HCT116 (cell line): ENCODE measurements at regions not wholly inside any gene's neighbourhood (a gene's known extent, or its start where the extent isn't known, plus 50 kb on each side); places are given as distances from the start of the nearest gene placed in this dataset.

Source experiments
- ATAC-seq: fragments of 200-7000 bp; cut with Tn5 transposase; 2 replicates; pipeline ENCODE4 v1.9.1; 2020; ENCODE audit warnings: mild to moderate bottlenecking, moderate library complexity
- BruUV-seq: library from RNA; stranded (reverse); fragments of 400-500 nt; replicated peaks from 2 replicates; lab custom pipeline; 2021; lab: Mats Ljungman, UMichigan
- CTCF ChIA-PET: fragments of 300-600 bp; sonication (Branson Sonifier 250); formaldehyde crosslinking; loops from one replicate; lab custom pipeline; 2021; ENCODE audit warnings: antibody characterized with exemption; lab: Charles Lee
- POLR2A ChIA-PET: fragments of 300-600, 350-600 bp; sonication (Branson Sonifier 250); formaldehyde crosslinking; loops from one replicate; lab custom pipeline; 2021; ENCODE audit warnings: antibody characterized with exemption; lab: Charles Lee
- RAD21 ChIA-PET, 2 experiments: fragments of 300-600 bp; sonication (Branson Sonifier 250); formaldehyde crosslinking; loops; one replicate each; lab custom pipeline; 2023; ENCODE audit warnings: low total read pairs in 2 of 2; ENCODE audit not compliant: uncharacterized antibody in 2 of 2, unreplicated experiment in 2 of 2, low non-redundant PET in 1 of 2; lab: Charles Lee
- DNase-seq: peaks from one replicate; pipeline ENCODE4 v3.0.0-alpha.2; 2010; ENCODE audit warnings: low read depth, low spot score
- H2AFZ ChIP-seq: fragments of 200-600 bp; shearing (Covaris generic), sonication (generic); 2 replicates; pipeline ENCODE4 v1.6.1; 2017; ENCODE audit warnings: low read depth, mixed run types, mixed read lengths, antibody characterized with exemption, low read length; ENCODE audit not compliant: poor library complexity, severe bottlenecking
- H3K27ac ChIP-seq: 2 replicates; pipeline ENCODE4 v1.5.1; 2012; ENCODE audit warnings: low read depth, low read length
- H3K27me3 ChIP-seq: fragments of 200-600 bp; sonication (generic); 2 replicates; pipeline ENCODE4 v1.6.1; 2016; ENCODE audit warnings: mixed run types, low read length, mixed read lengths; ENCODE audit not compliant: insufficient read depth
- H3K36me3 ChIP-seq, 2 experiments: fragments of 200-500 bp in 1 of 2; fragments of 200-600 bp in 1 of 2; sonication (Bioruptor generic) in 1 of 2; sonication (generic) in 1 of 2; 2 replicates each; pipeline versions ENCODE4 v1.5.1 to v1.6.1; 2014 to 2016; ENCODE audit warnings: low read length in 2 of 2, inconsistent platforms in 1 of 2, mixed read lengths in 1 of 2, mixed run types in 1 of 2; ENCODE audit not compliant: insufficient read depth in 2 of 2, control insufficient read depth in 1 of 2
- H3K4me1 ChIP-seq, 2 experiments: fragments of 200-600 bp in 1 of 2; sonication (generic) in 1 of 2; 2 replicates each; pipeline versions ENCODE4 v1.5.1 to v1.6.1; 2012 to 2017; ENCODE audit warnings: low read length in 2 of 2, inconsistent platforms in 1 of 2, mild to moderate bottlenecking in 1 of 2, mixed read lengths in 1 of 2, mixed run types in 1 of 2, moderate library complexity in 1 of 2; ENCODE audit not compliant: insufficient read depth in 2 of 2, control insufficient read depth in 1 of 2
- H3K4me2 ChIP-seq: fragments of 200-600 bp; sonication (generic); 2 replicates; pipeline ENCODE4 v1.6.1; 2017; ENCODE audit warnings: mixed run types, low read length, mixed read lengths
- H3K4me3 ChIP-seq, 2 experiments: fragments of 200-600 bp in 1 of 2; sonication (generic) in 1 of 2; replicated peaks in 1 of 2; 2 replicates each; pipeline ENCODE4 v1.5.1; 2011 to 2016; ENCODE audit warnings: low read length in 2 of 2, control low read depth in 1 of 2, low read depth in 1 of 2, mild to moderate bottlenecking in 1 of 2, mixed read lengths in 1 of 2, mixed run types in 1 of 2
- H3K79me2 ChIP-seq: fragments of 200-600 bp; sonication (generic); 2 replicates; pipeline ENCODE4 v1.6.1; 2017; ENCODE audit warnings: mild to moderate bottlenecking, mixed run types, low read length, moderate library complexity, mixed read lengths; ENCODE audit not compliant: insufficient read depth
- H3K9ac ChIP-seq: fragments of 200-600 bp; sonication (generic); 2 replicates; pipeline ENCODE4 v1.6.1; 2016; ENCODE audit warnings: low read length, mixed read lengths
- H3K9me2 ChIP-seq: fragments of 200-600 bp; sonication (generic), shearing (Covaris generic); 2 replicates; pipeline ENCODE4 v1.6.1; 2017; ENCODE audit warnings: mixed run types, mild to moderate bottlenecking, moderate library complexity; ENCODE audit not compliant: insufficient read depth
- H3K9me3 ChIP-seq, 2 experiments: fragments of 200-500 bp in 1 of 2; fragments of 200-600 bp in 1 of 2; sonication (Bioruptor generic) in 1 of 2; sonication (generic) in 1 of 2; 2 replicates each; pipeline ENCODE4 v1.6.1; 2014 to 2017; ENCODE audit warnings: low read length in 2 of 2, mixed read lengths in 2 of 2, inconsistent platforms in 1 of 2, low read depth in 1 of 2, mild to moderate bottlenecking in 1 of 2, mixed run types in 1 of 2, moderate library complexity in 1 of 2; ENCODE audit not compliant: control insufficient read depth in 1 of 2, insufficient read depth in 1 of 2
- H4K20me1 ChIP-seq: fragments of 200-600 bp; sonication (generic), shearing (Covaris generic); 2 replicates; pipeline ENCODE4 v1.6.1; 2017; ENCODE audit warnings: mixed run types, mild to moderate bottlenecking, moderate library complexity; ENCODE audit not compliant: insufficient read depth
- CBX3 ChIP-seq: IDR thresholded peaks from 2 replicates; pipeline ENCODE4 v1.6.1; 2012; ENCODE audit warnings: low read depth
- CEBPB ChIP-seq: IDR thresholded peaks from 2 replicates; pipeline ENCODE4 v1.6.1; 2012; ENCODE audit warnings: low read depth
- EGR1 ChIP-seq: IDR thresholded peaks from 2 replicates; pipeline ENCODE4 v1.6.1; 2012; ENCODE audit warnings: low read depth
- ELF1 ChIP-seq: IDR thresholded peaks from 2 replicates; pipeline ENCODE4 v1.6.1; 2012; ENCODE audit warnings: low read depth, borderline replicate concordance
- EZH2 ChIP-seq: fragments of 200-600 bp; sonication (generic); IDR thresholded peaks from 2 replicates; pipeline ENCODE4 v1.6.1; 2017; ENCODE audit warnings: antibody characterized with exemption, mixed run types
- EZH2phosphoT487 ChIP-seq: fragments of 200-600 bp; IDR thresholded peaks from 2 replicates; pipeline ENCODE4 v1.6.1; 2018; ENCODE audit warnings: antibody characterized with exemption, borderline replicate concordance
- FOSL1 ChIP-seq: IDR thresholded peaks from 2 replicates; pipeline ENCODE4 v1.6.1; 2012; ENCODE audit warnings: low read depth
- JUND ChIP-seq: IDR thresholded peaks from 2 replicates; pipeline ENCODE4 v1.6.1; 2012
- RAD21 ChIP-seq: IDR thresholded peaks from 2 replicates; pipeline ENCODE4 v1.6.1; 2012; ENCODE audit warnings: low read depth, mild to moderate bottlenecking
- SP1 ChIP-seq: IDR thresholded peaks from 2 replicates; pipeline ENCODE4 v1.6.1; 2012; ENCODE audit warnings: low read depth
- SRF ChIP-seq: IDR thresholded peaks from 2 replicates; pipeline ENCODE4 v1.6.1; 2012; ENCODE audit warnings: low read depth
- TCF7L2 ChIP-seq: IDR thresholded peaks from 2 replicates; pipeline ENCODE4 v1.7.0; 2011; ENCODE audit warnings: borderline replicate concordance, inconsistent platforms; ENCODE audit not compliant: insufficient read depth, insufficient read length; ENCODE audit errors: extremely low read depth
- YY1 ChIP-seq: IDR thresholded peaks from 2 replicates; pipeline ENCODE4 v1.6.1; 2011; ENCODE audit warnings: low read length, low read depth, moderate library complexity, mild to moderate bottlenecking; ENCODE audit not compliant: insufficient replicate concordance; ENCODE audit errors: extremely low read depth
- ZFX ChIP-seq: fragments of 450-650 bp; IDR thresholded peaks from 2 replicates; pipeline ENCODE4 v1.6.1; 2017
- ZNF274 ChIP-seq: fragments of 200-500 bp; sonication (Bioruptor generic); IDR thresholded peaks from 2 replicates; pipeline ENCODE4 v1.6.1; 2014; ENCODE audit warnings: mild to moderate bottlenecking, low read depth, low read length, inconsistent platforms
- intact Hi-C: fragments of 100-400 bp; cut with micrococcal nuclease; formaldehyde crosslinking; loops from 2 replicates; pipeline ENCODE4 v1.10.0; 2022
- TF ChIP-seq, protein P1 (sequence below): IDR thresholded peaks from 2 replicates; pipeline ENCODE4 v1.6.1; 2012
- TF ChIP-seq, protein P2 (sequence below): IDR thresholded peaks from 2 replicates; pipeline ENCODE4 v1.6.1; 2012; ENCODE audit warnings: low read depth
- TF ChIP-seq, protein P3 (sequence below): IDR thresholded peaks from 2 replicates; pipeline ENCODE4 v1.6.1; 2012

DNA sequence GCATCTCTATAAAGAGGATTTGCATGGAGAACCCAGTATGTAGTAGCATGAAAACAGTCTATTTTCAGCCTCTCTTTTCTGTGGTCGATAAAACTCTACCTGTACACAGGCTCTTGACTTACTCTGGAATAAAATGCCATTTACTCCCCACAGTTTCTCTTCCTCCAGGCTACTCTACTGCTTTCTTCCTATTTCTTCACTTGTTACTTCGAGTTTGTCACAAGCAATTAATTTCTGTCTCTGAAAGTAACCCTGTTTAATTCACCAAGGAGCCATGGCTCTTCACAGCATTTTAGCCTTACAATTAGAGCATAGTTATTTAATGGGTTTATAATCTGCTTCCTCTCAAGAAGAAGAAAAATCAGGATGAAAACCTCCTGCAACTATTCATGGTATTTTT is 472.9 kb upstream of the PRKX start:
- no peaks in the 10 kb centered on the region for H3K36me3 ChIP-seq
- H3K9me3 ChIP-seq, result no peaks in the 10 kb centered on the region
- TF ChIP-seq EZH2phosphoT487, result no peak
- no peak for TF ChIP-seq TCF7L2
- TF ChIP-seq CBX3, result no peak
- no peak for TF ChIP-seq FOSL1
- no peak for TF ChIP-seq RAD21
- no peak for TF ChIP-seq YY1
- no peak for TF ChIP-seq EZH2
- no peak for TF ChIP-seq ELF1
- TF ChIP-seq SRF, result no peak
- TF ChIP-seq EGR1, result no peak
- TF ChIP-seq, protein P1, sequence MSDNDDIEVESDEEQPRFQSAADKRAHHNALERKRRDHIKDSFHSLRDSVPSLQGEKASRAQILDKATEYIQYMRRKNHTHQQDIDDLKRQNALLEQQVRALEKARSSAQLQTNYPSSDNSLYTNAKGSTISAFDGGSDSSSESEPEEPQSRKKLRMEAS, result no peak
- TF ChIP-seq CEBPB, result no peak
- no peak for TF ChIP-seq JUND
- H3K27me3 ChIP-seq, result no peaks in the 10 kb centered on the region
- POLR2A ChIA-PET, result no interaction called here
- intact Hi-C loops, result no loop called here
- H3K4me2 ChIP-seq, result no peak overlapping the region
- no peaks in the 10 kb centered on the region for H3K4me1 ChIP-seq
- no peaks in the 10 kb centered on the region for H3K79me2 ChIP-seq
- CTCF ChIA-PET, result no interaction called here
- H3K27ac ChIP-seq, result no peak overlapping the region
- no peak for ATAC-seq
- RAD21 ChIA-PET, result no interaction called here
- H4K20me1 ChIP-seq, result no peaks in the 10 kb centered on the region
- H3K9ac ChIP-seq, result no peak overlapping the region
- H3K9me2 ChIP-seq, result no peaks in the 10 kb centered on the region
- no peak overlapping the region for H3K4me3 ChIP-seq
- BruUV-seq, result no TSS peak
- DNase-seq, result no peak
- no peak overlapping the region for H2AFZ ChIP-seq

DNA sequence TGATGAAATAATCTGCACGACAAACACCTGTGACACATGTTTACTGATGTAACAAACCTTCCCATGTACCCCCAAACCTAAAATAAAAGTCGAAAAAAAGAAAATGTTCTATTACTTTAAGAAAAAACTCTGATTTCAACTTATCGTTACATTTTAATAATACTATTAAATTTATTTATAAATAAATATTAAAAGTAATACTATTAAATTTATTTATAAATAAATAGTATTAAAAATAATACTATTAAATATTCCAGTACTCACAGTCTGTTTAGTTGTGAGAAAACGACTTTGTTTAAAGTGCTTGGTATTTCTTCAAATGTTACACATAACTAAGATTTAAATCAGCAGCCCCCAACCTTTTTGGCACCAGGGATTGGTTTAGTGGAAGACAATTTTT is 471.6 kb upstream of the PRKX start:
- no peak overlapping the region for H3K4me2 ChIP-seq

More for the DNA sequence above, 471.6 kb upstream of the PRKX start:
- no peak for TF ChIP-seq RAD21
- TF ChIP-seq EGR1, result no peak
- no peak for TF ChIP-seq ZNF274
- TF ChIP-seq SP1, result no peak
- no peak for TF ChIP-seq ZFX
- TF ChIP-seq JUND, result no peak
- no peak for TF ChIP-seq EZH2
- TF ChIP-seq, protein P2, sequence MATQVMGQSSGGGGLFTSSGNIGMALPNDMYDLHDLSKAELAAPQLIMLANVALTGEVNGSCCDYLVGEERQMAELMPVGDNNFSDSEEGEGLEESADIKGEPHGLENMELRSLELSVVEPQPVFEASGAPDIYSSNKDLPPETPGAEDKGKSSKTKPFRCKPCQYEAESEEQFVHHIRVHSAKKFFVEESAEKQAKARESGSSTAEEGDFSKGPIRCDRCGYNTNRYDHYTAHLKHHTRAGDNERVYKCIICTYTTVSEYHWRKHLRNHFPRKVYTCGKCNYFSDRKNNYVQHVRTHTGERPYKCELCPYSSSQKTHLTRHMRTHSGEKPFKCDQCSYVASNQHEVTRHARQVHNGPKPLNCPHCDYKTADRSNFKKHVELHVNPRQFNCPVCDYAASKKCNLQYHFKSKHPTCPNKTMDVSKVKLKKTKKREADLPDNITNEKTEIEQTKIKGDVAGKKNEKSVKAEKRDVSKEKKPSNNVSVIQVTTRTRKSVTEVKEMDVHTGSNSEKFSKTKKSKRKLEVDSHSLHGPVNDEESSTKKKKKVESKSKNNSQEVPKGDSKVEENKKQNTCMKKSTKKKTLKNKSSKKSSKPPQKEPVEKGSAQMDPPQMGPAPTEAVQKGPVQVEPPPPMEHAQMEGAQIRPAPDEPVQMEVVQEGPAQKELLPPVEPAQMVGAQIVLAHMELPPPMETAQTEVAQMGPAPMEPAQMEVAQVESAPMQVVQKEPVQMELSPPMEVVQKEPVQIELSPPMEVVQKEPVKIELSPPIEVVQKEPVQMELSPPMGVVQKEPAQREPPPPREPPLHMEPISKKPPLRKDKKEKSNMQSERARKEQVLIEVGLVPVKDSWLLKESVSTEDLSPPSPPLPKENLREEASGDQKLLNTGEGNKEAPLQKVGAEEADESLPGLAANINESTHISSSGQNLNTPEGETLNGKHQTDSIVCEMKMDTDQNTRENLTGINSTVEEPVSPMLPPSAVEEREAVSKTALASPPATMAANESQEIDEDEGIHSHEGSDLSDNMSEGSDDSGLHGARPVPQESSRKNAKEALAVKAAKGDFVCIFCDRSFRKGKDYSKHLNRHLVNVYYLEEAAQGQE, result no peak
- TF ChIP-seq FOSL1, result no peak
- TF ChIP-seq, protein P3, sequence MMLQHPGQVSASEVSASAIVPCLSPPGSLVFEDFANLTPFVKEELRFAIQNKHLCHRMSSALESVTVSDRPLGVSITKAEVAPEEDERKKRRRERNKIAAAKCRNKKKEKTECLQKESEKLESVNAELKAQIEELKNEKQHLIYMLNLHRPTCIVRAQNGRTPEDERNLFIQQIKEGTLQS, result no peak
- no peak for TF ChIP-seq TCF7L2
- Histone ChIP-seq H2AFZ (no peak overlapping the region), H3K4me3 (no peak overlapping the region), H3K36me3 (no peaks in the 10 kb centered on the region), H3K9ac (no peak overlapping the region), H3K27ac (no peak overlapping the region), H3K79me2 (no peaks in the 10 kb centered on the region), H3K27me3 (no peaks in the 10 kb centered on the region), H3K9me2 (no peaks in the 10 kb centered on the region), H3K9me3 (no peaks in the 10 kb centered on the region), H4K20me1 (no peaks in the 10 kb centered on the region), H3K4me1 (no peaks in the 10 kb centered on the region)
- intact Hi-C loops, result no loop called here
- ChIA-PET POLR2A (no interaction called here), RAD21 (no interaction called here), CTCF (no interaction called here)
- BruUV-seq, result no TSS peak
- DNase-seq (no peak), ATAC-seq (no peak)
